GM12873 (cell line): ENCODE measurements at regions not wholly inside any gene's neighbourhood (a gene's known extent, or its start where the extent isn't known, plus 50 kb on each side); places are given as distances from the start of the nearest gene placed in this dataset.

Experiments
- CTCF ChIP-seq: IDR thresholded peaks from 2 replicates; pipeline ENCODE4 v1.5.1; 2012; ENCODE audit warnings: low read depth, mild to moderate bottlenecking, moderate library complexity, low read length, control low read depth; ENCODE audit not compliant: insufficient read depth; ENCODE audit errors: missing control alignments

GRCh38 chr20:24892931-24893330, 56.1 kb upstream of the CST7 start:
- no peak for TF ChIP-seq CTCF

- TF ChIP-seq CTCF: no peak
These were observed 54.6 kb upstream of the CST7 start for GRCh38 chr20:24894488-24894887.

GRCh38 chr20:24894967-24895366, 54.1 kb upstream of the CST7 start:
- no peak for TF ChIP-seq CTCF

- no peak for TF ChIP-seq CTCF
These were observed 53.6 kb upstream of the CST7 start for GRCh38 chr20:24895431-24895830.

GRCh38 chr20:24895898-24896658, 53.0 kb upstream of the CST7 start:
- TF ChIP-seq CTCF: no peak

- TF ChIP-seq CTCF: no peak
These were observed 52.1 kb upstream of the CST7 start for GRCh38 chr20:24896984-24897383.

- TF ChIP-seq CTCF: no peak
These were observed 51.1 kb upstream of the CST7 start for GRCh38 chr20:24897974-24898373.

GRCh38 chr20:24899153-24899552, 49.9 kb upstream of the CST7 start:
- TF ChIP-seq CTCF: no peak
